H1 (cell line): ENCODE measurements at regions not wholly inside any gene's neighbourhood (a gene's known extent, or its start where the extent isn't known, plus 50 kb on each side); places are given as distances from the start of the nearest gene placed in this dataset.

ENCODE experiments used
- CTCF ChIA-PET: fragments of 300-600 bp; sonication (Branson Sonifier 250); formaldehyde crosslinking; loops from one replicate; lab custom pipeline; 2021; ENCODE audit not compliant: partially characterized antibody; lab: Charles Lee
- POLR2A ChIA-PET: fragments of 300-600 bp; sonication (Branson Sonifier 250); formaldehyde crosslinking; loops from one replicate; lab custom pipeline; 2021; ENCODE audit warnings: inconsistent platforms; ENCODE audit not compliant: partially characterized antibody; lab: Charles Lee
- DNase-seq, 2 experiments: peaks; one replicate each; pipeline versions ENCODE4 v3.0.0 to v3.0.0-alpha.2; 2010 to 2022; ENCODE audit warnings: low spot score in 2 of 2, low read depth in 1 of 2, mixed read lengths in 1 of 2
- FAIRE-seq: peaks from 2 replicates; lab custom pipeline; 2011; peaks lifted over from hg19 to GRCh38; lab: Jason Lieb, UNC
- H2AFZ ChIP-seq: 2 replicates; pipeline ENCODE4 v1.8.1; 2012; ENCODE audit warnings: low read length, inconsistent platforms
- H2AK5ac ChIP-seq: 2 replicates; pipeline ENCODE4 v1.6.1; 2013; ENCODE audit warnings: low read depth, low read length
- H2BK120ac ChIP-seq: replicated peaks from 2 replicates; pipeline ENCODE3; 2013; ENCODE audit warnings: low read depth, low read length, inconsistent platforms
- H2BK12ac ChIP-seq: 2 replicates; pipeline ENCODE4 v1.6.1; 2013; ENCODE audit warnings: low read depth, low read length
- H2BK15ac ChIP-seq: 2 replicates; pipeline ENCODE4 v1.6.1; 2013; ENCODE audit warnings: low read length
- H2BK20ac ChIP-seq: 2 replicates; pipeline ENCODE4 v1.6.1; 2013; ENCODE audit warnings: low read length
- H2BK5ac ChIP-seq: 2 replicates; pipeline ENCODE4 v1.6.1; 2013; ENCODE audit warnings: low read depth, low read length
- H3K14ac ChIP-seq: 2 replicates; pipeline ENCODE4 v1.6.1; 2013; ENCODE audit warnings: inconsistent platforms; ENCODE audit not compliant: insufficient read length
- H3K18ac ChIP-seq: 2 replicates; pipeline ENCODE4 v1.6.1; 2013; ENCODE audit warnings: low read length; ENCODE audit errors: extremely low read depth
- H3K23ac ChIP-seq: 2 replicates; pipeline ENCODE4 v1.6.1; 2013; ENCODE audit warnings: inconsistent platforms; ENCODE audit not compliant: insufficient read length
- H3K23me2 ChIP-seq: 2 replicates; pipeline ENCODE4 v1.6.1; 2013; ENCODE audit warnings: low read depth, low read length
- H3K27ac ChIP-seq: 2 replicates; pipeline ENCODE4 v1.6.1; 2011; ENCODE audit warnings: low read depth, low read length, inconsistent platforms
- H3K27me3 ChIP-seq, 4 experiments: replicated peaks in 1 of 4; 1 replicate in 1 of 4; 2 replicates in 3 of 4; pipeline versions ENCODE4 v1.6.1 to v1.8.1; 2011 to 2013; ENCODE audit warnings: low read length in 3 of 4, mild to moderate bottlenecking in 3 of 4, inconsistent platforms in 2 of 4, mixed read lengths in 2 of 4, moderate library complexity in 1 of 4; ENCODE audit not compliant: control insufficient read depth in 3 of 4, insufficient read depth in 3 of 4; ENCODE audit errors: extremely low read depth in 1 of 4
- H3K36me3 ChIP-seq, 4 experiments: 2 replicates each; pipeline versions ENCODE4 v1.6.1 to v1.8.1; 2011 to 2013; ENCODE audit warnings: mild to moderate bottlenecking in 4 of 4, low read length in 3 of 4, moderate library complexity in 2 of 4, control low read depth in 1 of 4, inconsistent platforms in 1 of 4; ENCODE audit not compliant: insufficient read depth in 4 of 4, control insufficient read depth in 2 of 4
- H3K4ac ChIP-seq: replicated peaks from 2 replicates; pipeline ENCODE3; 2013; ENCODE audit warnings: low read length, low read depth, mixed read lengths, inconsistent platforms; ENCODE audit not compliant: insufficient read length
- H3K4me1 ChIP-seq, 4 experiments: replicated peaks in 1 of 4; 1 replicate in 1 of 4; 2 replicates in 3 of 4; pipeline versions ENCODE4 v1.6.1 to v1.8.1; 2011 to 2013; ENCODE audit warnings: low read length in 3 of 4, inconsistent platforms in 2 of 4, mixed read lengths in 1 of 4; ENCODE audit not compliant: insufficient read depth in 4 of 4, control insufficient read depth in 3 of 4
- H3K4me2 ChIP-seq, 2 experiments: 2 replicates each; pipeline versions ENCODE4 v1.6.1 to v1.8.1; 2011 to 2013; ENCODE audit warnings: low read depth in 2 of 2, low read length in 2 of 2, control low read depth in 1 of 2, inconsistent platforms in 1 of 2, mild to moderate bottlenecking in 1 of 2; ENCODE audit not compliant: insufficient read depth in 1 of 2
- H3K4me3 ChIP-seq, 4 experiments: fragments of 200-600, 300-600 bp in 1 of 4; sonication (generic), shearing (Covaris generic), sonication (Bioruptor Twin) in 1 of 4; 2 replicates each; pipeline versions ENCODE4 v1.5.1 to v1.8.1; 2011 to 2016; ENCODE audit warnings: low read length in 4 of 4, low read depth in 3 of 4, control low read depth in 2 of 4, inconsistent platforms in 2 of 4, mild to moderate bottlenecking in 2 of 4, mixed read lengths in 1 of 4, moderate library complexity in 1 of 4; ENCODE audit not compliant: insufficient read depth in 2 of 4; ENCODE audit errors: extremely low read depth in 1 of 4
- H3K56ac ChIP-seq: replicated peaks from 2 replicates; pipeline ENCODE3; 2013; ENCODE audit warnings: low read depth, mild to moderate bottlenecking, mixed read lengths, low read length, inconsistent platforms; ENCODE audit not compliant: insufficient read length
- H3K79me1 ChIP-seq: 2 replicates; pipeline ENCODE4 v1.6.1; 2013; ENCODE audit warnings: low read depth, low read length, control low read depth
- H3K79me2 ChIP-seq, 2 experiments: 2 replicates each; pipeline versions ENCODE4 v1.6.1 to v1.8.1; 2012 to 2013; ENCODE audit warnings: low read length in 2 of 2, mild to moderate bottlenecking in 2 of 2, inconsistent platforms in 1 of 2; ENCODE audit not compliant: insufficient read depth in 2 of 2, control insufficient read depth in 1 of 2
- H3K9ac ChIP-seq, 4 experiments: replicated peaks in 1 of 4; 1 replicate in 1 of 4; 2 replicates in 3 of 4; pipeline versions ENCODE4 v1.6.1 to v1.8.1; 2011 to 2013; ENCODE audit warnings: low read depth in 3 of 4, low read length in 3 of 4, control low read depth in 2 of 4, mild to moderate bottlenecking in 2 of 4, moderate library complexity in 2 of 4, inconsistent platforms in 1 of 4; ENCODE audit errors: extremely low read depth in 1 of 4
- H3K9me3 ChIP-seq, 2 experiments: 2 replicates each; pipeline versions ENCODE4 v1.6.1 to v1.8.1; 2012 to 2013; ENCODE audit warnings: mild to moderate bottlenecking in 2 of 2, moderate library complexity in 2 of 2, control low read depth in 1 of 2, inconsistent platforms in 1 of 2, low read depth in 1 of 2, low read length in 1 of 2, mixed read lengths in 1 of 2; ENCODE audit not compliant: insufficient read depth in 2 of 2
- H4K20me1 ChIP-seq, 2 experiments: replicated peaks in 1 of 2; 2 replicates each; pipeline versions ENCODE3 to v1.8.1; 2011 to 2013; ENCODE audit warnings: inconsistent platforms in 2 of 2, low read length in 2 of 2, mild to moderate bottlenecking in 1 of 2; ENCODE audit not compliant: insufficient read depth in 2 of 2, control insufficient read depth in 1 of 2
- H4K5ac ChIP-seq: 2 replicates; pipeline ENCODE4 v1.6.1; 2013; ENCODE audit warnings: low read length, low read depth, mixed read lengths, inconsistent platforms; ENCODE audit not compliant: insufficient read length
- H4K8ac ChIP-seq: 2 replicates; pipeline ENCODE4 v1.8.0; 2013; ENCODE audit warnings: mild to moderate bottlenecking, moderate library complexity, low read length, inconsistent platforms; ENCODE audit not compliant: insufficient read depth; ENCODE audit errors: extremely low read depth
- H4K91ac ChIP-seq: replicated peaks from 2 replicates; pipeline ENCODE3; 2013; ENCODE audit warnings: low read length, mixed read lengths, inconsistent platforms; ENCODE audit not compliant: insufficient read length
- CBX8 ChIP-seq: fragments of 300-800, 300-1000 bp; sonication (generic); IDR thresholded peaks from 2 replicates; pipeline ENCODE4 v1.7.1; 2016; ENCODE audit warnings: low read depth, low read length, borderline replicate concordance
- CHD2 ChIP-seq: IDR thresholded peaks from 2 replicates; pipeline ENCODE4 v1.6.1; 2012; ENCODE audit warnings: low read length, improper control_type of control experiment
- CTBP2 ChIP-seq: IDR thresholded peaks from 2 replicates; pipeline ENCODE4 v1.7.0; 2011; ENCODE audit warnings: borderline replicate concordance, mild to moderate bottlenecking, moderate library complexity, mixed read lengths, low read length; ENCODE audit not compliant: insufficient read depth, insufficient read length
- FOSL1 ChIP-seq: IDR thresholded peaks from 2 replicates; pipeline ENCODE4 v1.6.1; 2011; ENCODE audit warnings: mild to moderate bottlenecking, low read depth, low read length, moderate library complexity; ENCODE audit not compliant: insufficient read depth
- GTF2F1 ChIP-seq: IDR thresholded peaks from 2 replicates; pipeline ENCODE4 v1.6.1; 2012; ENCODE audit warnings: low read depth, low read length, improper control_type of control experiment, borderline replicate concordance
- JUND ChIP-seq: IDR thresholded peaks from 2 replicates; pipeline ENCODE4 v1.6.1; 2011; ENCODE audit warnings: mild to moderate bottlenecking, improper control_type of control experiment, low read length
- KDM4A ChIP-seq: IDR thresholded peaks from one replicate; pipeline ENCODE4 v1.7.1; 2012; ENCODE audit warnings: low read depth, mild to moderate bottlenecking, moderate library complexity, low read length, inconsistent platforms; ENCODE audit not compliant: severe bottlenecking
- MAFK ChIP-seq: IDR thresholded peaks from 2 replicates; pipeline ENCODE4 v1.6.1; 2012; ENCODE audit warnings: low read depth, mild to moderate bottlenecking, improper control_type of control experiment, low read length
- NANOG ChIP-seq: IDR thresholded peaks from 2 replicates; pipeline ENCODE4 v1.6.1; 2011; ENCODE audit warnings: low read length, low read depth, mild to moderate bottlenecking, inconsistent platforms; ENCODE audit not compliant: insufficient read depth, poor library complexity, severe bottlenecking
- POLR2AphosphoS5 ChIP-seq: IDR thresholded peaks from 2 replicates; pipeline ENCODE4 v1.6.1; 2011; ENCODE audit warnings: low read depth, low read length
- RFX5 ChIP-seq: IDR thresholded peaks from 2 replicates; pipeline ENCODE4 v1.6.1; 2011; ENCODE audit warnings: low read depth, low read length, improper control_type of control experiment, borderline replicate concordance
- WGBS, 2 experiments: shearing (Covaris generic) in 1 of 2; methylation state at CpG; one replicate each; pipeline versions ENCODE4 v1.1.6 to v1.1.7; 2013 to 2015; ENCODE audit warnings: low lambda C conversion rate in 2 of 2, mixed read lengths in 2 of 2, inconsistent platforms in 1 of 2, low coverage in 1 of 2, missing lambda C conversion rate in 1 of 2; ENCODE audit not compliant: insufficient replicate concordance in 2 of 2, insufficient coverage in 1 of 2, insufficient read length in 1 of 2; ENCODE audit errors: extremely low coverage in 1 of 2, missing lambda C conversion rate in 1 of 2; 5-methylcytosine and 5-hydroxymethylcytosine counted together
- TF ChIP-seq, protein P1 (sequence below): IDR thresholded peaks from 2 replicates; pipeline ENCODE4 v1.6.1; 2011; ENCODE audit warnings: low read depth, mild to moderate bottlenecking, low read length; ENCODE audit not compliant: insufficient read depth
- TF ChIP-seq, protein P2 (sequence below): IDR thresholded peaks from 2 replicates; pipeline ENCODE4 v1.6.1; 2011; ENCODE audit warnings: low read length, improper control_type of control experiment

DNA sequence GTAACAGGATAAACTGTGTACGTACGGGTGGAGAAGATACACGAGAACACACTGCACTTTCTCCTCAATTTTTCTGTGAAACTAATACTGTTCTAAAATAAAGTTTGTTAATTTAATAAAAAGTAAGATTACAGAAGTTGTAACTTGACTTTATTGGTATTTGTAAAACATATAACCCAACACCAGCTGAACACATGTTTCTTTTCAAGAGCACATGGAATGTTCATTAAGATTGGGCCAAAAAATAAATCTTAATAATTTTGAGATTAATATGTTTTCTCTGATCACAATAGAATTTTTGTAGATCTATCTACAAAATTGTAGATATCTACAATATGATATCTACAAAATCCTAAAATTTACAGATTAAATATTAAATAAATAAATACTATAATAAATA, 55.1 kb upstream of the ZNF599 start:
- Histone ChIP-seq H3K18ac (no peak overlapping the region), H4K20me1 (no peaks in the 10 kb centered on the region), H3K56ac (no peak overlapping the region), H3K9ac (no peak overlapping the region), H3K23ac (no peak overlapping the region), H2BK20ac (no peak overlapping the region), H2BK15ac (no peak overlapping the region), H3K14ac (no peak overlapping the region), H3K79me2 (no peaks in the 10 kb centered on the region), H3K23me2 (no peaks in the 10 kb centered on the region), H3K9me3 (no peaks in the 10 kb centered on the region), H2AFZ (no peak overlapping the region), H3K27ac (no peak overlapping the region), H3K4ac (no peak overlapping the region), H2AK5ac (no peak overlapping the region), H3K4me3 (no peak overlapping the region), H3K4me1 (no peaks in the 10 kb centered on the region), H3K36me3 (no peaks in the 10 kb centered on the region), H4K91ac (no peak overlapping the region), H2BK120ac (no peak overlapping the region), H2BK5ac (no peak overlapping the region), H2BK12ac (no peak overlapping the region), H4K5ac (no peak overlapping the region), H4K8ac (no peak overlapping the region), H3K27me3 (no peaks in the 10 kb centered on the region), H3K4me2 (no peak overlapping the region), H3K79me1 (no peaks in the 10 kb centered on the region)
- ChIA-PET POLR2A (no interaction called here), CTCF (no interaction called here)
- DNase-seq = no peak
- FAIRE-seq = no peak
- 89% methylated on average over 3 of the region's 3 CpGs; no CpG with 5 or more reads in 1 of the 2 experiments for WGBS, 2 experiments
- TF ChIP-seq MAFK (no peak), CHD2 (no peak), CBX8 (no peak), KDM4A (no peak), GTF2F1 (no peak), NANOG (no peak), RFX5 (no peak), POLR2AphosphoS5 (no peak), FOSL1 (no peak), CTBP2 (no peak), JUND (no peak)
- TF ChIP-seq, protein P1, sequence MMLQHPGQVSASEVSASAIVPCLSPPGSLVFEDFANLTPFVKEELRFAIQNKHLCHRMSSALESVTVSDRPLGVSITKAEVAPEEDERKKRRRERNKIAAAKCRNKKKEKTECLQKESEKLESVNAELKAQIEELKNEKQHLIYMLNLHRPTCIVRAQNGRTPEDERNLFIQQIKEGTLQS = no peak
- TF ChIP-seq, protein P2, sequence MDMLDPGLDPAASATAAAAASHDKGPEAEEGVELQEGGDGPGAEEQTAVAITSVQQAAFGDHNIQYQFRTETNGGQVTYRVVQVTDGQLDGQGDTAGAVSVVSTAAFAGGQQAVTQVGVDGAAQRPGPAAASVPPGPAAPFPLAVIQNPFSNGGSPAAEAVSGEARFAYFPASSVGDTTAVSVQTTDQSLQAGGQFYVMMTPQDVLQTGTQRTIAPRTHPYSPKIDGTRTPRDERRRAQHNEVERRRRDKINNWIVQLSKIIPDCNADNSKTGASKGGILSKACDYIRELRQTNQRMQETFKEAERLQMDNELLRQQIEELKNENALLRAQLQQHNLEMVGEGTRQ = no peak
